Tibial artery (tissue), 4 donors: ENCODE measurements at regions not wholly inside any gene's neighbourhood (a gene's known extent, or its start where the extent isn't known, plus 50 kb on each side); places are given as distances from the start of the nearest gene placed in this dataset.

Experiments
- DNase-seq, 2 donors: peaks; one replicate each; pipeline ENCODE4 v3.0.0-alpha.2; 2019
- H3K27ac ChIP-seq, 2 donors: fragments of 200-600 bp; sonication (generic) in 1 of 2; 1 replicate in 1 of 2; 2 replicates in 1 of 2; pipeline ENCODE4 v1.5.1; 2018 to 2019; ENCODE audit warnings: mild to moderate bottlenecking in 1 of 2
- H3K27me3 ChIP-seq, 2 donors: fragments of 200-600 bp; sonication (generic) in 1 of 2; one replicate each; pipeline versions ENCODE4 v1.5.1 to v1.6.0; 2016 to 2019
- H3K36me3 ChIP-seq, 3 donors: fragments of 200-600 bp; sonication (generic) in 2 of 3; one replicate each; pipeline ENCODE4 v1.5.1; 2016 to 2019; ENCODE audit warnings: mild to moderate bottlenecking in 2 of 3
- H3K4me1 ChIP-seq, 4 donors: fragments of 200-600 bp; sonication (generic) in 2 of 4; 1 replicate in 3 of 4; 2 replicates in 1 of 4; pipeline ENCODE4 v1.5.1; 2016 to 2019
- H3K4me3 ChIP-seq, 2 donors: fragments of 200-600 bp; sonication (generic) in 1 of 2; 1 replicate in 1 of 2; 2 replicates in 1 of 2; pipeline ENCODE4 v1.5.1; 2018 to 2019; ENCODE audit warnings: mild to moderate bottlenecking in 2 of 2
- H3K9me3 ChIP-seq, 3 donors: fragments of 200-600 bp; sonication (generic) in 1 of 3; one replicate each; pipeline ENCODE4 v1.5.1; 2016 to 2019
- CTCF ChIP-seq, 2 experiments: fragments of 200-600 bp in 1 of 2; fragments of 450-650 bp in 1 of 2; IDR thresholded peaks; one replicate each; pipeline ENCODE4 v1.5.1; 2017 to 2019; ENCODE audit warnings: antibody characterized with exemption in 2 of 2, mild to moderate bottlenecking in 1 of 2, moderate library complexity in 1 of 2
- intact Hi-C: fragments of 100-400 bp; cut with DNase I; formaldehyde crosslinking; loops from one replicate; pipeline ENCODE4 v1.15.0; 2023; ENCODE audit warnings: low total_unique reads

- intact Hi-C loops = loop anchor here (5.0 kb wide), 1 partner anchor 191 kb away; no protein-coding TSS in a partner anchor
- H3K4me3 ChIP-seq = no peak overlapping the region
- no peak for TF ChIP-seq CTCF (IDR thresholded peaks at IDR 0.05)
Observed at GRCh38 chr17:77540975-77541374, 400.2 kb downstream of the SEC14L1 start.

GRCh38 chr17:77542011-77542410 is 401.2 kb downstream of the SEC14L1 start:
- intact Hi-C loops = loop anchor here (2.0 to 5.0 kb wide), 2 partner anchors 190 to 473 kb away; no protein-coding TSS in a partner anchor
- no peaks in the 10 kb centered on the region for H3K36me3 ChIP-seq
- TF ChIP-seq CTCF (IDR thresholded peaks at IDR 0.05) = no peak
- H3K27ac ChIP-seq = peak overlapping the region in 1 of 2 donors; percentile 46
- H3K27me3 ChIP-seq = peaks cover 0 to 10% of the 10 kb centered on the region in 2 donors
- no peak overlapping the region for H3K4me3 ChIP-seq
- H3K4me1 ChIP-seq = peaks cover 0 to 18% (median 8%) of the 10 kb centered on the region in 4 donors
- no peaks in the 10 kb centered on the region for H3K9me3 ChIP-seq
- DNase-seq = no peak

More at GRCh38 chr17:77540975-77541374, 400.2 kb downstream of the SEC14L1 start:
- Histone ChIP-seq H3K4me1 (peaks cover 0 to 11% (median 8%) of the 10 kb centered on the region in 4 donors), H3K27me3 (peaks cover 0 to 10% of the 10 kb centered on the region in 2 donors), H3K9me3 (no peaks in the 10 kb centered on the region), H3K27ac (no peak overlapping the region), H3K36me3 (no peaks in the 10 kb centered on the region)
- no peak for DNase-seq

- peaks cover 0 to 10% of the 10 kb centered on the region in 2 donors for H3K27me3 ChIP-seq
- peak; percentile 95 to 97 for TF ChIP-seq CTCF (IDR thresholded peaks at IDR 0.05)
- H3K36me3 ChIP-seq = no peaks in the 10 kb centered on the region
- peak; percentile 89 to 90 for DNase-seq
- H3K27ac ChIP-seq = peak overlapping the region in 1 of 2 donors; percentile 46
- peaks cover 0 to 18% (median 8%) of the 10 kb centered on the region in 4 donors for H3K4me1 ChIP-seq
- no peak overlapping the region for H3K4me3 ChIP-seq
- intact Hi-C loops = loop anchor here (2.0 to 5.0 kb wide), 2 partner anchors 189 to 472 kb away; no protein-coding TSS in a partner anchor
- H3K9me3 ChIP-seq = no peaks in the 10 kb centered on the region
Observed at GRCh38 chr17:77542551-77543490, 402.1 kb downstream of the SEC14L1 start.

- no peak for DNase-seq
- TF ChIP-seq CTCF (IDR thresholded peaks at IDR 0.05) = no peak
- H3K27ac ChIP-seq = no peak overlapping the region
- H3K4me3 ChIP-seq = no peak overlapping the region
- H3K9me3 ChIP-seq = no peaks in the 10 kb centered on the region
- peaks cover 0 to 18% (median 8%) of the 10 kb centered on the region in 4 donors for H3K4me1 ChIP-seq
- peaks cover 0 to 10% of the 10 kb centered on the region in 2 donors for H3K27me3 ChIP-seq
- H3K36me3 ChIP-seq = no peaks in the 10 kb centered on the region
- intact Hi-C loops = loop anchor here (2.0 to 5.0 kb wide), 2 partner anchors 188 to 471 kb away; no protein-coding TSS in a partner anchor
Observed at GRCh38 chr17:77543801-77544200, 403.0 kb downstream of the SEC14L1 start.

GRCh38 chr17:77544347-77545110 is 403.8 kb downstream of the SEC14L1 start:
- TF ChIP-seq CTCF (IDR thresholded peaks at IDR 0.05) = no peak
- Histone ChIP-seq H3K9me3 (no peaks in the 10 kb centered on the region), H3K27me3 (peaks cover 0 to 10% of the 10 kb centered on the region in 2 donors), H3K27ac (no peak overlapping the region), H3K36me3 (no peaks in the 10 kb centered on the region), H3K4me3 (no peak overlapping the region), H3K4me1 (peaks cover 0 to 18% (median 8%) of the 10 kb centered on the region in 4 donors)
- no peak for DNase-seq
- intact Hi-C loops = loop anchor here (5.0 kb wide), 1 partner anchor 188 kb away; no protein-coding TSS in a partner anchor
